Fibroblast of lung (primary cell): ENCODE measurements at regions not wholly inside any gene's neighbourhood (a gene's known extent, or its start where the extent isn't known, plus 50 kb on each side); places are given as distances from the start of the nearest gene placed in this dataset.

Source experiments
- CTCF ChIP-seq, 2 donors: IDR thresholded peaks in 1 of 2; conservative IDR thresholded peaks in 1 of 2; 1 replicate in 1 of 2; 2 replicates in 1 of 2; pipeline ENCODE4 v1.5.1; 2011 to 2012; ENCODE audit warnings: low read length in 2 of 2, control low read depth in 1 of 2, inconsistent platforms in 1 of 2, low read depth in 1 of 2, mild to moderate bottlenecking in 1 of 2
- EZH2 ChIP-seq: IDR thresholded peaks from 2 replicates; pipeline ENCODE4 v1.5.1; 2012; ENCODE audit warnings: low read length, control low read depth, mild to moderate bottlenecking; ENCODE audit errors: missing control alignments

- TF ChIP-seq CTCF (conservative IDR thresholded peaks at IDR 0.05 in 1 of 2, IDR thresholded peaks at IDR 0.05 in 1 of 2; ENCODE audit: low read depth in 1 of 2, low read length in 2 of 2) (no peak), EZH2 (no peak)
These were observed 760.8 kb upstream of the ARPP21 start for GRCh38 chr3:34878488-34878887.
